Astrocyte of the cerebellum (primary cell): ENCODE measurements at regions not wholly inside any gene's neighbourhood (a gene's known extent, or its start where the extent isn't known, plus 50 kb on each side); places are given as distances from the start of the nearest gene placed in this dataset.

Source experiments
- DNase-seq: peaks from one replicate; pipeline ENCODE4 v3.0.0-alpha.2; 2011; ENCODE audit warnings: low read depth
- H3K4me3 ChIP-seq: 2 replicates; pipeline ENCODE4 v1.5.1; 2011; ENCODE audit warnings: mild to moderate bottlenecking, low read depth, low read length, moderate library complexity
- in situ Hi-C: cut with HindIII; loops from 2 replicates; pipeline ENCODE4 v1.10.0; 2017; ENCODE audit warnings: low sequenced_read_pairs
- TF ChIP-seq, protein P1 (sequence below): IDR thresholded peaks from 2 replicates; pipeline ENCODE4 v1.5.1; 2012; ENCODE audit warnings: low read length, low read depth, moderate library complexity, mild to moderate bottlenecking; ENCODE audit errors: missing control alignments

DNA sequence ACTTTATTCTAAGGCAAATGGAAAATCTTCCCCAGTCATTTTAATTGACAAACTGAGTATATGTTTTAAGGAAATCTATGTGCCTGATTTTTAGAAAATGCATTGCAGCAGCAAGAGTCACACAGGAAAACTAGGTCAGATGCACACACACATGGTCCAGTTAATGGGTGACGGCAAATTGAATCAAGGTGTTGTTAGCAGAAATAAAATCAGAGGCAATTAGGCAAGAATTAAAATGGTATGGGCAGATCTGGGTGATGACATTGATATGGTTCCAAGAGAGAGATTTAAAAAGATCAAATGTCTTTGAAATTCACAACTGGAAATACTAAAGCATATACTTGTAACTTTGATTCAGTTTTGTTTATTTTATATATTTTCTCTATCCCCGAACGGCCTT is 174.2 kb upstream of the CDH19 start:
- TF ChIP-seq, protein P1, sequence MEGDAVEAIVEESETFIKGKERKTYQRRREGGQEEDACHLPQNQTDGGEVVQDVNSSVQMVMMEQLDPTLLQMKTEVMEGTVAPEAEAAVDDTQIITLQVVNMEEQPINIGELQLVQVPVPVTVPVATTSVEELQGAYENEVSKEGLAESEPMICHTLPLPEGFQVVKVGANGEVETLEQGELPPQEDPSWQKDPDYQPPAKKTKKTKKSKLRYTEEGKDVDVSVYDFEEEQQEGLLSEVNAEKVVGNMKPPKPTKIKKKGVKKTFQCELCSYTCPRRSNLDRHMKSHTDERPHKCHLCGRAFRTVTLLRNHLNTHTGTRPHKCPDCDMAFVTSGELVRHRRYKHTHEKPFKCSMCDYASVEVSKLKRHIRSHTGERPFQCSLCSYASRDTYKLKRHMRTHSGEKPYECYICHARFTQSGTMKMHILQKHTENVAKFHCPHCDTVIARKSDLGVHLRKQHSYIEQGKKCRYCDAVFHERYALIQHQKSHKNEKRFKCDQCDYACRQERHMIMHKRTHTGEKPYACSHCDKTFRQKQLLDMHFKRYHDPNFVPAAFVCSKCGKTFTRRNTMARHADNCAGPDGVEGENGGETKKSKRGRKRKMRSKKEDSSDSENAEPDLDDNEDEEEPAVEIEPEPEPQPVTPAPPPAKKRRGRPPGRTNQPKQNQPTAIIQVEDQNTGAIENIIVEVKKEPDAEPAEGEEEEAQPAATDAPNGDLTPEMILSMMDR, result no peak
- no peak for DNase-seq
- H3K4me3 ChIP-seq, result no peak overlapping the region
- in situ Hi-C loops, result no loop called here

DNA sequence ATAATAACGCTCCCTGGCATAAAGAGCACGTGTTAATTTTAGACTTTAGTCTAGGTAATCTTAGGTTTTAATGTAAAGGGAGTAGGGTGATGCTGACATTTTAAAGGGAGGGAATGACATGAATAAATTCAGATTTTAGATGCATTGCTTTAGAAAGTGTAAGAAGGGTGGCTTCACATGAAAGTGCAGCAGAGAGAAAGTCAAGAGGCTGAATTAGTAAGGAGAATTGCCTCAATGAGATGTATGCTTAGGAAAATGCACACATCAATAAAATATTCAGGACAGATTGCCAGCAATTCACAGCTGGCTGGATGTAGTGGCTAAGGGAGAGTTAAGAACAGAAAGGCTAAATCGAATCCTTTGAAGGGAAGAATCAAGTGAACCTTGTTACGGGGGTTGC is 165.5 kb upstream of the CDH19 start:
- TF ChIP-seq, protein P1, result no peak
- in situ Hi-C loops, result no loop called here
- DNase-seq, result no peak
- no peak overlapping the region for H3K4me3 ChIP-seq

- TF ChIP-seq, protein P1, result no peak
- in situ Hi-C loops, result no loop called here
- no peak overlapping the region for H3K4me3 ChIP-seq
- no peak for DNase-seq
Measured at GRCh38 chr18:66764230-66764629, 160.3 kb upstream of the CDH19 start.

- in situ Hi-C loops, result no loop called here
- no peak for DNase-seq
- H3K4me3 ChIP-seq, result no peak overlapping the region
- TF ChIP-seq, protein P1, result no peak
Measured at GRCh38 chr18:66761166-66761565, 157.3 kb upstream of the CDH19 start.

DNA sequence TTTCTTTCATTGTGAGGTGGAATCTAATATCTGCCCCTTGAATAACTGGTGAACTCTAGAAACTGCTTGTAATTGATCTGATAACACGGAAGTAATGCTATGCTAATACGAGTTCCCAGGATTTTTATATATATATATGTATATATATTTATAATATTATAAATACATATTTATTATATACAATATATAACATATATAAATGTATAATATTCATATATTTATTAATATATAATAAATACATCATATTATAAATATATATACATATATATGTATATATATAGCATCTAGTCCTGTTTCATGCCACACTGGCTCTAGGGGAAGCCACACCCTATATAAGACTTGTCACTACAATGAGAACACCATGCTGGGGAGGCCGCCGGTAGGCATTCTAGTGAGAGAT is 156.7 kb upstream of the CDH19 start:
- no peak overlapping the region for H3K4me3 ChIP-seq
- TF ChIP-seq, protein P1, result no peak
- DNase-seq, result no peak
- in situ Hi-C loops, result no loop called here

DNA sequence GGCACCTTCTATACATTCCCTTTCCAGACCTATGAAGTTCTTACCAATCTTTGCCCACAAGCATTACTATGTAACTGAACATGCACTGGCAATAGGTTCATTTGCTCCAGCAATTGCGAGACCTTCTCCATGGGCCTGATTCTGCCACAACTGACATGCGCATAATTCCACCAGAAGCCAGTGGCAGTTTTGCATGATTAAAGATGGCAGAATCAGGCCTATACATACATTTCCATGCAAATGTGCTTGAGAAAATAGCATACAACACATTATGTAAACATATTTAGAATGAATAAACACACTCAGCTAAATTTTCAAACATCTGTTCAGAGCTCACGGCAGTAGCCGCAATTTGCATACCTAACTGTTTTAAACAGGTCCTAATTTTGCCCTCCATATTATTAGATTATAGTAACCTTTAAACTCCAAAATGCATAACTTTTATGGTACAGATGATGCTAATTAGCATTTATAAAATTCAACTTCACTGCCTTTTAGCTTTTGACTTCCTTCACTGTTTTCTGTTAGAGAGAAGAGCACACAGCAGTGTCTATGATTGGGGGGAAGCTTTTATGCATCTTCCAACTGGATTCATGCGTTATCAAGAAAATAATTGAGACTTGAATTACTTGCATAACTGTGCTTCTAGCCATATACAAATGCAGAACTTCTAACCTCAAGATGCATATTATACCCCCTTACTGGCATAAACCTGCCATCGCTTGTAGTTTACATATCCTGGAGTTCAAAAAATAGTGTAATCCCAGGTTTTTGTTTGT is 155.3 kb upstream of the CDH19 start:
- no peak for DNase-seq
- in situ Hi-C loops, result no loop called here
- TF ChIP-seq, protein P1, result no peak
- no peak overlapping the region for H3K4me3 ChIP-seq

- DNase-seq, result no peak
- no peak overlapping the region for H3K4me3 ChIP-seq
- in situ Hi-C loops, result no loop called here
- TF ChIP-seq, protein P1, result no peak
Measured at GRCh38 chr18:66757946-66758345, 154.1 kb upstream of the CDH19 start.
